ENCODE measurements at regions not wholly inside any gene's neighbourhood (a gene's known extent, or its start where the extent isn't known, plus 50 kb on each side); places are given as distances from the start of the nearest gene placed in this dataset.

DNA sequence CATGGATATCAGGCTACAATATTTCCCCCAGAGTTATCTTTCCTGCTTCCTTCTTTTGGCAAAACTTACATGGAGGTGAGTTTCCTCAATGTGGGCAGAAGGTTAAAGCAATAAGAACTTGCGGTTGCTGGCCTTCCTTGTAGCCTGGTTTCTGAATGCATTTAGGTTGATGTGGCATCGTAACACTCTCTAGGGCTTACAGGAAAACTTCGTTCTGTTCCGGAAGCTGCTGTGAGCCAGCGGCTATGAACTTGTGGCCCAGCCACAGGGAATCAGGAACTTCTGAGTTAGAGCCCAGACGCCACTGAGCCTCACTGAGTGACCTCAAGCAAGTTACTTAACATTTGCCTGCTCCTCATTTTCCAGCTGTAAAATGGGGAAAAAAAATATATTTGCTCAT is 623.4 kb upstream of the ADAMTS5 start:
- Mint-ChIP-seq H3K4me3 (no peak overlapping the region), H3K4me1 (no peaks in the 10 kb centered on the region), H3K36me3 (ENCODE audit: low read depth) (no peaks in the 10 kb centered on the region), H3K27ac (no peak overlapping the region), H3K27me3 (no peaks in the 10 kb centered on the region)
- no peaks in the 10 kb centered on the region for H3K9me3 ChIP-seq (ENCODE audit: control insufficient read depth, low read length, poor library complexity, severe bottlenecking)
- no peak for ATAC-seq
- no peak for DNase-seq

DNA sequence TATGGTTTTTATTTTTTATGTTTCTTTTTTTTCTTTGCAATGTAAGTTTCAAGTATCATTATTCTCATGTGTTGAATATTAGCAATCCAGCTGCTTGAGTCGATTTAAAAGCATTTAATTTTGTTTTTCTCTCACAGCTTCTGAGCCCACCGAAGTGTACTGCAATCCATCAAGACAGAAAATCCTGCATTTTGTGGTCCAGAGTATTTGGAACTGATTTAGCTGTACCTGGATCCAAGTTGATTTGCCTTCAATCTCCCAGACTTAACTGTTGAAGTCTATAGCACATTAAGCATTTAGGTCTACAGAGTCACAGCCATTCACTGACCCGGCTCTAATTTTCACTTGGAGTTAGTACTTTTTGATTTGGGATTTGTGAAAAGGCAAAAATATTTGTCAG is 622.9 kb upstream of the ADAMTS5 start:
- Mint-ChIP-seq H3K27me3 (no peaks in the 10 kb centered on the region), H3K4me3 (no peak overlapping the region), H3K27ac (no peak overlapping the region), H3K36me3 (ENCODE audit: low read depth) (no peaks in the 10 kb centered on the region), H3K4me1 (no peaks in the 10 kb centered on the region)
- H3K9me3 ChIP-seq (ENCODE audit: control insufficient read depth, low read length, poor library complexity, severe bottlenecking), result no peaks in the 10 kb centered on the region
- DNase-seq (no peak), ATAC-seq (no peak)

- no peaks in the 10 kb centered on the region for H3K9me3 ChIP-seq (ENCODE audit: control insufficient read depth, low read length, poor library complexity, severe bottlenecking)
These were observed 620.1 kb upstream of the ADAMTS5 start for GRCh38 chr21:27586986-27587385.

DNA sequence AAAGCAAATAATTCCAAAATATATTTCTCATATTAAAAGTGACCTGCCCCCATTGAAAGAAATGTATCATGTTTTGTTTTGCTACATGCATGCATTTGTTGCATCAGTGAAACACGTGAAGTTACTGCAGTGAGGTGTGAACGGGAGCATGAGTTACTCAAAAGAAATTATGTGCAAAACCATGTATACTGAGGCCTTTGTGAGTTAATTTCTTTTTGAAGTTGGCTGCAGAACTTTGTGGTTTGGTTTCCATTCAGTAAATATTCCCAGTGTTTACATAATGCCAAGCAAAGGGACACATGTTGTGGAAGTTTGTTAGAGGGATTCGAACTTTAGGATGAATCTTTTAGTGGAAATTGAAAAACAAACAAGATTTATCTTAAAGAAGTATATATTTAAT is 619.4 kb upstream of the ADAMTS5 start:
- H3K9me3 ChIP-seq (ENCODE audit: control insufficient read depth, low read length, poor library complexity, severe bottlenecking), result no peaks in the 10 kb centered on the region
- Mint-ChIP-seq H3K36me3 (ENCODE audit: low read depth) (no peaks in the 10 kb centered on the region), H3K27me3 (no peaks in the 10 kb centered on the region), H3K4me3 (no peak overlapping the region), H3K27ac (no peak overlapping the region), H3K4me1 (no peaks in the 10 kb centered on the region)
- DNase-seq, result no peak
- no peak for ATAC-seq

More at GRCh38 chr21:27586986-27587385, 620.1 kb upstream of the ADAMTS5 start:
- Mint-ChIP-seq H3K36me3 (ENCODE audit: low read depth) (no peaks in the 10 kb centered on the region), H3K4me1 (no peaks in the 10 kb centered on the region), H3K27me3 (no peaks in the 10 kb centered on the region), H3K4me3 (no peak overlapping the region), H3K27ac (no peak overlapping the region)
- DNase-seq (no peak), ATAC-seq (no peak)

DNA sequence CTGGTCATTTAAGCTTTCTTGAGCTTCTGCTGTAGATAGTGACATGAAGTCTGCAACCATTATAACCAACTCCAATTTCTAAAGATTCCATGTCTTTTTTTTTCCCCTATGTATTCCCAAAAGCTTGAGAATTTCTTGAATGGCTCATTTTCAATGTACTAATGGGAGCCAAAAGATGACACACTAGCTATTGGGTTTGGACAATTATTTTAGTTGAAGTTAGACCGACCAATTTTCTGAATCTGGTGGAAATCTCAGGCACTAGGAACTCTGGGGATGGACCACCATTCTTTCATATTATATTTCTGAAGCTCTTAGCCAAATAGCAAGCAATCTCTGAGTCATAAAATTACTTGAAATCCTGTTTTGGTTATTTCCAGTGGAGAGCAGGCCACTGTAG is 617.4 kb upstream of the ADAMTS5 start:
- Mint-ChIP-seq H3K27me3 (no peaks in the 10 kb centered on the region), H3K4me1 (no peaks in the 10 kb centered on the region), H3K36me3 (ENCODE audit: low read depth) (no peaks in the 10 kb centered on the region), H3K27ac (no peak overlapping the region), H3K4me3 (no peak overlapping the region)
- ATAC-seq (no peak), DNase-seq (no peak)
- no peaks in the 10 kb centered on the region for H3K9me3 ChIP-seq (ENCODE audit: control insufficient read depth, low read length, poor library complexity, severe bottlenecking)

- ATAC-seq (no peak), DNase-seq (no peak)
- no peaks in the 10 kb centered on the region for H3K36me3 Mint-ChIP-seq (ENCODE audit: low read depth)
- no peak overlapping the region for H3K4me3 Mint-ChIP-seq
- H3K9me3 ChIP-seq (ENCODE audit: control insufficient read depth, low read length, poor library complexity, severe bottlenecking), result no peaks in the 10 kb centered on the region
- no peaks in the 10 kb centered on the region for H3K4me1 Mint-ChIP-seq
- H3K27me3 Mint-ChIP-seq, result no peaks in the 10 kb centered on the region
- no peak overlapping the region for H3K27ac Mint-ChIP-seq
These were observed 616.1 kb upstream of the ADAMTS5 start for GRCh38 chr21:27582948-27583430.

DNA sequence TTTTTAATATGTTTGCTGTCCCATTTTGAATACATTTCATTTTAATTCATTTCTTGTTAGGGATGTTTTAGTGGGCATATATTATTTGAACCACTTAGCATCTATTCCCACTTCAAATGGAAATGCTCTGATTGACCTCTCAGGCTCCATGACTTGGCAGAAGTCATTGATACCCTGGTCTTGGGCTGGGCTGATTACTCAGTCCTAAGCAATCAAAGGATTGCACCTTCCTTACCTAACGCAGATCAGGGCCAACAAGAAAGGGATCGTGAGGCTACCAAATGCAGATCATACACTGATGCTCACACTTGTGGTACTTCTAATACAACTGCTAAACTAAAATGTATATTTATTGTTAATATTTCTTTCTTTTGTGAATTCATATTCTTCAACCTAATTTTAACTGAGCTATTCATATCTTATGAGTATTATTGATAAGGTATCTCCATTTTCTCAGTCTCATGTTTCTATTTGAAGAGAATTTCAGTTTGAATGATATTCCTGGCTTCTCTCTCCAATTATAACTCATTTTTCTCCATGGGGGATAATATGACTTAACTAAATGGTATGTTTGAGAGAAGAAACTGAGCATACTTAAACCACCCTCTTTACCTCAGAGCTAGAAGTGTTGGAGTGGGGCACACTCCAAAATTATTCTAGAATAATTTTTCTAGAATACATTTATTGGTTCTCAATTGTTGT is 615.5 kb upstream of the ADAMTS5 start:
- Mint-ChIP-seq H3K27me3 (no peaks in the 10 kb centered on the region), H3K27ac (no peak overlapping the region), H3K36me3 (ENCODE audit: low read depth) (no peaks in the 10 kb centered on the region), H3K4me1 (no peaks in the 10 kb centered on the region), H3K4me3 (no peak overlapping the region)
- no peak for DNase-seq
- no peaks in the 10 kb centered on the region for H3K9me3 ChIP-seq (ENCODE audit: control insufficient read depth, low read length, poor library complexity, severe bottlenecking)
- ATAC-seq, result no peak

GRCh38 chr21:27581168-27581567 is 614.3 kb upstream of the ADAMTS5 start:
- H3K27me3 Mint-ChIP-seq, result no peaks in the 10 kb centered on the region

GRCh38 chr21:27580276-27580675 is 613.4 kb upstream of the ADAMTS5 start:
- H3K9me3 ChIP-seq (ENCODE audit: control insufficient read depth, low read length, poor library complexity, severe bottlenecking), result no peaks in the 10 kb centered on the region
- DNase-seq (no peak), ATAC-seq (no peak)
- H3K4me1 Mint-ChIP-seq, result no peaks in the 10 kb centered on the region
- no peak overlapping the region for H3K4me3 Mint-ChIP-seq
- no peaks in the 10 kb centered on the region for H3K27me3 Mint-ChIP-seq
- no peaks in the 10 kb centered on the region for H3K36me3 Mint-ChIP-seq (ENCODE audit: low read depth)
- no peak overlapping the region for H3K27ac Mint-ChIP-seq

More at GRCh38 chr21:27581168-27581567, 614.3 kb upstream of the ADAMTS5 start:
- H3K9me3 ChIP-seq (ENCODE audit: control insufficient read depth, low read length, poor library complexity, severe bottlenecking), result no peaks in the 10 kb centered on the region
- Mint-ChIP-seq H3K27ac (no peak overlapping the region), H3K36me3 (ENCODE audit: low read depth) (no peaks in the 10 kb centered on the region), H3K4me1 (no peaks in the 10 kb centered on the region), H3K4me3 (no peak overlapping the region)
- no peak for DNase-seq
- ATAC-seq, result no peak

DNA sequence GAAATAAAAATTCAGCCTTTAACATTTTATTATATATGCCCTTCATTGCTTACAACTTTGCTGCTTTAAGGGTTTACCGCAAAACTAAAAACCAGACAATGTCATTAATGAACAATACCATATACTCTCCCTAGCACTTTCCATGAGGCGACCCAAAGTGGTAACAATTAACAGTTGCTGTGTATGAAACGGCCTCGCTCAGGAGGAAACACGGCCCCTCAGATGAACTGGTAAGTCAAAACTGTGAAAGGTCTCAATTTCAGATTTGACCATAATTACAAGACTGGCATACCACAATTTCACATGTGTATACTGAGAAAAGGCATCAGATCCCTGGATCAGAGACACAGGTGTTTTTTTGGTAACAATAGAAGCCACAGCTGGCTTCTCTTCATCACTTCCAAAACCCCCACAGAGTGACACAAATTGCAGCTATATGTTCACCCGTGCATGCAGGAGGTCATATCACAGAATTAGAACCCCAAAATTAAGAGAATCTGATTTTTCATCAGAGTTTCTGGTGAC is 611.9 kb upstream of the ADAMTS5 start:
- Mint-ChIP-seq H3K36me3 (ENCODE audit: low read depth) (no peaks in the 10 kb centered on the region), H3K27me3 (no peaks in the 10 kb centered on the region), H3K4me1 (no peaks in the 10 kb centered on the region), H3K4me3 (no peak overlapping the region), H3K27ac (no peak overlapping the region)
- DNase-seq (no peak), ATAC-seq (no peak)
- H3K9me3 ChIP-seq (ENCODE audit: control insufficient read depth, low read length, poor library complexity, severe bottlenecking), result no peaks in the 10 kb centered on the region

DNA sequence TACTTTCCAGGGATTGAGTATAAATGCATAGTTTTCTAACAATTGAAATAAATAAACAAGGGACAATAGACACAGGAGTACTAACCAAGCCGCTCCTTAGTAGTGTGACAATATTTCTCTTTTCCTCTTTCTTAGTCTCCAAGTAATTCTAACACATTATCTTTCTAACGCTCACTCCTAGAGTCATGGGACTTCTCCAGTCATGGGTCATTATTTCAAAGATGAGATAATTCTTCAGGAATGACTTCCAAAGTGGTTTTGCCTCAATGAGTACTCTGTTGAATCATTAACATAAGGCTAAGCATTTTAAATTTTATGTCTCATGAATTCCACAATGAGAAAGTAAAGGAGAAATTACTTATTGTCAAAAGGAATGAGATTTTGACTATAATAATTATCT is 605.8 kb upstream of the ADAMTS5 start:
- H3K4me3 Mint-ChIP-seq, result no peak overlapping the region
- H3K36me3 Mint-ChIP-seq (ENCODE audit: low read depth), result no peaks in the 10 kb centered on the region
- no peaks in the 10 kb centered on the region for H3K4me1 Mint-ChIP-seq
- no peaks in the 10 kb centered on the region for H3K9me3 ChIP-seq (ENCODE audit: control insufficient read depth, low read length, poor library complexity, severe bottlenecking)
- H3K27ac Mint-ChIP-seq, result no peak overlapping the region
- ATAC-seq (no peak), DNase-seq (no peak)
- H3K27me3 Mint-ChIP-seq, result no peaks in the 10 kb centered on the region

DNA sequence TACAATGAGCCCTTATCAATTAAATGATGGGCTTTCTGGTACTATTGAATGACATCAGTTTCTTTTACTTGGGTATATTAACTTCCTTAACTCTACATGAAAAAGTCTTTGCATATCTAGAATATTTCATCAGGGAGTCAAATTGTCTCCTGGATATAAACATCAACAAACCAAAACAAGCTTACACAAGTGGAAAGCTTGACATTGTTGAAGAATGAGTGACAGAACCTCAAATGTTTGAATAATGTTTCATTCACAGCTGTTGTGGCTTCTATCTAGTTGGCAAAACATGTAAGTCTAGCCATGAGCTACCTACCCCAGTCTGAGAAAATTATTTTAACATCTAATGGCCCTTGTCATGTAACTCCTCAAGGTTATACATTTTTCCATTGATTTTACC is 604.8 kb upstream of the ADAMTS5 start:
- H3K4me3 Mint-ChIP-seq, result no peak overlapping the region
- no peaks in the 10 kb centered on the region for H3K36me3 Mint-ChIP-seq (ENCODE audit: low read depth)
- no peaks in the 10 kb centered on the region for H3K9me3 ChIP-seq (ENCODE audit: control insufficient read depth, low read length, poor library complexity, severe bottlenecking)
- no peaks in the 10 kb centered on the region for H3K4me1 Mint-ChIP-seq
- ATAC-seq, result no peak
- H3K27me3 Mint-ChIP-seq, result no peaks in the 10 kb centered on the region
- H3K27ac Mint-ChIP-seq, result no peak overlapping the region
- DNase-seq, result no peak

- Mint-ChIP-seq H3K36me3 (ENCODE audit: low read depth) (no peaks in the 10 kb centered on the region), H3K4me1 (no peaks in the 10 kb centered on the region), H3K27me3 (no peaks in the 10 kb centered on the region), H3K27ac (no peak overlapping the region), H3K4me3 (no peak overlapping the region)
- no peaks in the 10 kb centered on the region for H3K9me3 ChIP-seq (ENCODE audit: control insufficient read depth, low read length, poor library complexity, severe bottlenecking)
- DNase-seq, result no peak
- no peak for ATAC-seq
These were observed 603.5 kb upstream of the ADAMTS5 start for GRCh38 chr21:27570306-27570868.

DNA sequence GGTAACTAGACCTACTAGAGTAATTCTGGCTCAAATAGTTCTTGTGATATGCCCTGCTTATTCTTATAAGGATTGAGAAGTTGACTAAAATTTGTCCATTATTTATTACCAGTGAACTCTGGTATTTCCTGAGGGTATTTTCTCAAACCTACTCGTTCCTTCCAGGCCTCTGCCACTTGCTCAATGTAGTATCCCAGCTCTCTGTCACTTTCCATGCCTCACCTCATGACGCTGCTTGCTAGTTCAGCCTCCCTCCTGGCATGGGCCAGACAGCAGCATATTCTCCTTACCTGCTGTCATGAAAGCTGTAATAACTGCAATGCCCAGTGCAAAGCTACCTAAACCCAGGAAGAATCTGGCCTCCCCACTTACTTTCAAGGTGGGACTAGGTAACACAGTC is 602.9 kb upstream of the ADAMTS5 start:
- ATAC-seq, result no peak
- no peaks in the 10 kb centered on the region for H3K27me3 Mint-ChIP-seq
- H3K36me3 Mint-ChIP-seq (ENCODE audit: low read depth), result no peaks in the 10 kb centered on the region
- no peak for DNase-seq
- H3K4me3 Mint-ChIP-seq, result no peak overlapping the region
- H3K4me1 Mint-ChIP-seq, result no peaks in the 10 kb centered on the region
- no peaks in the 10 kb centered on the region for H3K9me3 ChIP-seq (ENCODE audit: control insufficient read depth, low read length, poor library complexity, severe bottlenecking)
- no peak overlapping the region for H3K27ac Mint-ChIP-seq
